HG02678 (cell line): ENCODE measurements at regions not wholly inside any gene's neighbourhood (a gene's known extent, or its start where the extent isn't known, plus 50 kb on each side); places are given as distances from the start of the nearest gene placed in this dataset.
"Not testable (repeated sequence)": the region's sequence is repeated elsewhere in the genome, so short reads cannot be mapped to it uniquely, and the experiment has no call there.

Source experiments
- ATAC-seq: cut with Tn5 transposase; IDR thresholded peaks from one replicate; pipeline ENCODE4 v1.9.1; 2021; ENCODE audit warnings: mild to moderate bottlenecking, moderate library complexity; ENCODE audit not compliant: unreplicated experiment

DNA sequence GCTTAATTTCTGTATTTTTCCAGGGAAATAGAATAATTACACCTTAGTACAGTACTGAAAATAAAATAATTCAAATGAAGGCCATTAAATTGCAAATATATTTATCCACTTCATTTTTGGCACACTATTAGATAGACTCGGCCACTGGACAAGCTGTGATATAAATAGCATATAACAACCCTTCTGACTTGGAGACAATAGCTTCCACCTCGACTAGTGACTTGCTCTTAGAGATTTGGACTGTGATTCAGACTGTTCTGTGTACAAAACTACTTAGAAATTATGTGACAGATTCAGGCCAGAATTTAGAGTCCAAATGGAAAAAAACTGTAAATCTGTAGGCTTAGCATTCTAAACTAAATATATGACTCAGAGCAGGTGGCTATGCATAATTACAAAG, 949.9 kb downstream of the LRFN5 start:
- ATAC-seq: no peak

DNA sequence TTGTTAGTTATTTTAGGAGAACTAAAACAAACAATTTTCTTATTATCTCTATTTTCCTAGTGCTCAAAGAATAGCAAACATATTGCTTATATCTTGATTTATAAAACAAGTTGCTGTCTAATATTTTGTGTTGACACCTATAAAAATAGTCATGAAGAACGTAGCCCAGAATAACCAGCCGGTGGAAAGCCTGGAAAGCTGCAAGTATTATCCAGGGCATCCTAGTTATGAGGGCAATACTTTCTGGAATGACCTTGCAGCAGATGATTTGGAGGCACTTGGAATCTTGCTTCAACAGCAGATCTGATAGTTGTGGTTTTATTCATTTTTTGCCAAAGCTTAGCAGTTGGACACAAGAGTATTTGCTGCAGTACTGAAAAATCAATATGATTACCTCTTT, 948.7 kb downstream of the LRFN5 start:
- ATAC-seq: no peak

DNA sequence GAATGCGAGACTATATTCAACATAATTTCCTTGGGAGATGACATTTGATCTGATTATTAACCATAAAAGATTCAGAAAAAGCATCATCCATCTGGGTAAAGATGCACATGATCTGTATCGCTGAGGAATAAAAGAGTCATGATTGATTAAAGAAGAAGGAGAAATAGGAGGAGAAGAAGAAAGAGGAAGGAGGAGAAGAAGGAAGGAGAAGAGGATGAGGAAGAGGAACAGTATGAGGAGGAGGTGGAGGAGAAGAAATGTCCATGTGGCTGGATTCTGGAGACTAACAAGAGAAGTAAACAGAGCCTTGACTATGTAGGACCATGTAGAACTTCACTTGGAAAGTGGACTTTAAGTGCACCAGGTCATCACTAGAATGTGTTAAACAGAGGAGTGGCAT, 947.4 kb downstream of the LRFN5 start:
- no peak for ATAC-seq

DNA sequence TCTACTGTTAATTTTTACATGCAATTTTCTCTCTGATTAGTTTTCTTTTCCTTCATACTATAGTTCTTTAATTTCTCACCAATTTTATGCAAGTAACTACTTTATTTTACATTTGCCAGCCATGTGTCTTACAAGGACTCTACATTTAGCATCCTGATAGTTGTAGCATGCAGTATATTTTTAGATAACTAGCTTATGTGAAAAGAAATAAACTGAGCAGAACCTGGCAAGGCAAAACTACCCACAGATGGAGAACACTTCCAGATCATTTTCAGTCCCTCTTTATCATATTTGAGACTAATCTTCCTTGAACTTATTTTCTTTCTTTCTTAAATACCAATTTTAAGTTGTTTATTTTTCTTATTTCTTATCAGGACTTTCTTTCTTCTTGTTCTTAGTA, 943.6 kb downstream of the LRFN5 start:
- ATAC-seq: no peak

DNA sequence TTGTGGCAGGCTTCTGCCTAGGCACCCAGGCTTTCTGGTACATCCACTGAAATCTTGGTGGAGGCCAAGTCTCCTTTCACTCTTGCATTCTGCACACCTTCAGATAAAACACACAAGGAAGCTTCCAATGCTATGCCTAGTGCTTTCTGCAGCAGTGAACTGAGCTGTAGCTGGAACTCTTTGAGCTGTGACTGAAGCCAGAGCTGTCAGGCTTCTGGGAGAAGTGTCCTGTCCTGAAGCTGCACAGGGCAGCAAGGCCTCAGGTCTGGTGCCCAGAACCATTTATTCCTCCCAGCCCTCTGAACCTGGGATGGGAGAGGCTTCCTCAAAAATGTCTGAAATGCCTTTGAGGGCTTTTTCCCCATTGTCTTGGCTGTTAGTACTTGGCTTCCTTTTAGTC, 941.7 kb downstream of the LRFN5 start:
- no peak for ATAC-seq

DNA sequence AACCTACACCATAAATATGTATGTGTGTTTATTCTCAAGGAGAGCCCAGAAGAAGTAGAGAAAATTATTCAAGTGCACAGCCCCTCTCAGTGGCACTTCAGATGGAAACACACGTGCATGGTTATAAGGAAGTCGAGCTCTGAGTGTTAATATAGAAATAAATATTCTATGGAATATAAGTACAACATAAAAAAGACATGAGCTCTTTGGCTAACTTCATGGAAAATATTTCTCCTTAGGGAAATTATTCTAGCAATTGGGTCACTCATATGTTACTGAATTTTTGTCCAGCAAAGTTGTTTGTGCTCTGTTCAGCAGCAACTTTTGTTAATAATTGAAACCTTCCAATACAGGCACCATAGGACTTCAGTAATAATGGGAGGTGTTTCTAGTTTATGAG, 939.0 kb downstream of the LRFN5 start:
- ATAC-seq: no peak

DNA sequence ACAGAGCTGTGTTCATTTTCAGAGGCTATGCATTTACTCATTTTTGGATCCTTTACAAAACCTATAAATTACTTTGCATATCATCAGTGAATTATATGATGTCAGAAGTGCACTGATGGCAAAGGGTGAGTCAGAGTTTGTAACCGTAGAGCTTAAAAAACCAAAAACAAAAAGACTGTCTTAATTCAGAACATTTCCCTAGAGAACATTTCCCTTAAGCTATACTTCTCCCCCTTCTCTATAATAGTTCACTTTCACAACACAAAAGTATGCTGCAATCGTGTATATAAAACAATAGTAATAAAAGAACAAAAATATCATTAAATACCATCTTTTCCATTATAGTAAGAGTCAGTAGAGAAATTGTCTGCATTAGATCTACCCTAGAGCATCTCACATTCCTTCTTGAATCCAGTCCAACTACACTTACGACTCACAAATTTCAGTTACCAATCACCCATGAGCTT, 934.9 kb downstream of the LRFN5 start:
- no peak for ATAC-seq

DNA sequence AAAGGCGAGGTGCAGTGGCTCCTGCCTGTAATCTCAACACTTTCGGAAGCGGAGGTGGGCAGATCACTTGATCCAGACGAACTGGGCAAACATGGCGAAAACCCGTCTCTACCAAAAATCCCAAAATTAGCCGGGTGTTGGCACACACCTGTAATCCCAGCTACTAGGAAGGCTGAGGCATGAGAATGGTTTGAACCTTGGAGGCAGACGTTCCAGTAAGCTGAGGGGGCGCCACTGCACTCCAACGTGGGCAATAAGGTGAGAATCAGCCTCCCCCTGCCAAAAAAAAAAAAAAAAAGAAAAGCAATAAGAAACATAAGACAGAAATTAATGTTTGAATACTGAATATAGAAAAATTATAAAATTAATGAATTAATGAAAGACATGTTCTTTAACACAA, 928.7 kb downstream of the LRFN5 start:
- no peak for ATAC-seq

DNA sequence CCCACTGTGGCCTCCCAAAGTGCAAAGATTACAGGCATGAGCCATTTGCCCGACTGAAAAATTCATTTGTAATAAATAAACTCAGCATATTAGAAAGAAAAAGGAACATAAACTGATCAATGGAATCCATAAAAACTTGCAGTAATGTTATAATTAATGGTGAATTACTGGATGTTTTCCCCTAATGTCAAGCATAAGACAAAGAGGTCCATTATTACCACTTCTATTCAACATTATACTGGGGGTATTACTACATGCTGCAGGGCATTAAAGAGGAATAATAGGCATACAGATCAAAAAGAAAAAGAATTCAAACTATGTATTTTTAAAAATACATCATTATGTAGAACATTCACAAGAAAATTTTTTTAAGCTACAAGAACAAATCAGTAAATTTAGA, 926.8 kb downstream of the LRFN5 start:
- ATAC-seq: no peak

DNA sequence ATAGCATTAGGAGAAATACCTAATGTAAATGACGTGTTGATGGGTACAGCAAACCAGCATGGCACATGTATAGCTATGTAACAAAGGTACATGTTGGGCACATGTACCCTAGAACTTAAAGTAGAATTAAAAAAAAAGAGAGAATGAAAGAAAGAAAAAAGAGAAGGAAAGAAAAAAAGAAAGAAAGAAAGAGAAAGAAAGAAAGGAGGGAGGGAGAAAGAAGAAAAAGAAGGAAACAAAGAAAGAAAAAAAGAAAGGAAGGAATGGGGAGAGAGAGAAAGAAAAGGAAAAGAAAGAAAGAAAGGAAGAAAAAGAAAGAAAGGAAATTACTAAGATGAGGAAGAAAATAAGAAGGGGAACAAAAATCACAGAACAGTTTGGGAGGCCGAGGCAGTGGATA, 925.5 kb downstream of the LRFN5 start:
- no peak for ATAC-seq

DNA sequence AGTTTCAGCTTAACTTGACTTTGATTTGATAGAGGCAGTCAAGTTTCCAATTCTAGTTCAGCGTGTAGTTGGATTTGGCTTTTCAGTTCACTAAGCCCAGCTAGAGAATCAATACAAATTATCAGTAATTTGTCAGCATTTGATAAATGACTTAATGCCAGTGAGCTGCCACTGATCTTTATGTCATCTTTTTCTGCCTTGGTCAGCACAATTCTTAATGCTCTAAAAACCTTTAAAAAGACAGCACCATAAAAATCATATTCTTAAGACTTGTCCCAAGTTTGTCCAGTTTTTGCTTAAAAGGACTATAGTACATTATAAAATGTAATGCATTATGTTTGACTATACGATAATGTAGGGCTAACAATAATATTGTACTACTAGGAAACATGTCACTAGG, 920.5 kb downstream of the LRFN5 start:
- ATAC-seq: no peak

DNA sequence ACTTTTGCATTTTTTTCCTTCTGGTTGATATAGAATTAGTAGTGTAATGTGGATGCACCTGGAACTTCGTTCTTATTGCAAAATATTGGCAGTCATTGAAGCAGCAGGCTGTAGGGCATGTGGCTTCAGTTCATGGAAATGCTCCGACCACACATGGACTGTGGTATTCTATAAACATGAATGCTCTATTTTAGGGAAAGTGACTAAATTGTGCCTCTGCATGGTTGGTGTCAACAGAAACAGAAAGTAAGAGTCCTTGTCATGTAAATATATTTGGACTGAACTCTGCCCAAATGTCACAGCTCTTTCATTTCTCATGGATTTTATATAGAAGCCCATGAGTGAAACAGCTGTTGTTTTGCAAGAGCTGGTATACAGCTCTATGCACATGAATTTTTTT, 917.0 kb downstream of the LRFN5 start:
- peak; percentile 76 for ATAC-seq

DNA sequence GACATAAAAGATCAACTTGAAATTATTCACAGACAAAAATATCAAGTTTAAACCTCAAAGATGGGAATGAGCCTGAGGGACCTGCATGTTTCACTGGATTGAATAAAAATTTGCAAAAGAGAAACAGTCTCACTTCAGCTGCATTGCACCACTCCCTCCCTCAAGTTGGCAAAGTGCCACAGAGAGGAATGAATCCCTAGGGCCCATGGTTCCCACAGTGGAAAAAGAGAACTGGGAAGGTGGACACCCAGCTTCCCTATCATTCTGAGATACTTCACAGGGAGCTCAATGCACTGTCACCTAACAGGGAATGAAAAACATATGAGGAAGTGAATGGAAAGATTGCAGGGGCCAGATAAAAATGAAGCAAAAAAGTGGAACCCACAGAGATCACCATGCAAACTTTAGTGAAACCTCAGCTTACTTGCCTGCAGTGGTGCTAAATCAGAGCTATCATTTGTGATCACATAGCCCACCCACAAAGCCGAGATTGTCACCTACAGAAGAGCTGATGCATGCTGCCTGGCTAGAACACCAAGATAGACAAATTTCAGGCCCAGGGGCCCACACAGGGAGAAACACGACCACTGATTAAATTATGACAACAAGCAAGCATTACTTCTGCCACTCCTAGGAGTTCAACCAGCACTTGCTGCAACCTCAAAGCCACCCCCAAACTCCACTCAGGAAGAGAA, 911.3 kb downstream of the LRFN5 start:
- ATAC-seq: no peak

DNA sequence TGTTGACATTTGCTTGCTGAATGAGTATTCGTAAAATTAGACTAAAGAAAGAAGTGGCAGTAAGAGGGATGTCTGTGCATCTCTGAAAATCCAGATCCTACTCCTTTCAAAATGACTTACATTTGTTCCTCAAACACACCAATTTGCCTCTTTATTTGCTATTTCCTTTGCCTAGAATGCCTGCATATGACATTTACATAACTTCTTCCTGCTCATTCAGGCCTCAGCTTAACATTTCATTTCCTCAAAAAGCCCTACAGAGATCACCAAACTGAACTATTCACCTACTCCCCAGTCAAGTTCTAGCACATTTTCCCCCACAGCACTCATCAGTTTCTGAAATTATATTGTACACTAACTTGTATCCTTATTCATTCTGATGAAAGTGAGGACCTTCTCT, 907.2 kb downstream of the LRFN5 start:
- no peak for ATAC-seq

DNA sequence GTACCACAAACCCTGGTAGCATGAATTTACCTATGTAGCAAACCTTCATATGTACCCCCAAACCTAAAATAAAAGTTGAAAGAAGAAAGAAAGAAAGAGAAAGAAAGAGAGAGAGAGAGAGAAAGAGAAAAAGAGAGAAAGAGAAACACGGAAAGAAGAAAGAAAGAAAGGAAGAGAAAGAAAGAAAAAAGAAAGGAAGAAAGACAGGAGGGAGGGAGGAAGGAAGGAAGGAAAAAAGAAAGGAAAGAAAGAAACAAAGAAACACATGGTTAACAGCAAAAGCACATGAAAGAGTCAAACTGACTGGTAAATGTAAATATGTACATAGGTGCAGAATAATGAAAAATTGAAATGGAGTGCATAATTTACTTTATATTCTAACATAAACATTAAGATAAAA, 903.4 kb downstream of the LRFN5 start:
- no peak for ATAC-seq

DNA sequence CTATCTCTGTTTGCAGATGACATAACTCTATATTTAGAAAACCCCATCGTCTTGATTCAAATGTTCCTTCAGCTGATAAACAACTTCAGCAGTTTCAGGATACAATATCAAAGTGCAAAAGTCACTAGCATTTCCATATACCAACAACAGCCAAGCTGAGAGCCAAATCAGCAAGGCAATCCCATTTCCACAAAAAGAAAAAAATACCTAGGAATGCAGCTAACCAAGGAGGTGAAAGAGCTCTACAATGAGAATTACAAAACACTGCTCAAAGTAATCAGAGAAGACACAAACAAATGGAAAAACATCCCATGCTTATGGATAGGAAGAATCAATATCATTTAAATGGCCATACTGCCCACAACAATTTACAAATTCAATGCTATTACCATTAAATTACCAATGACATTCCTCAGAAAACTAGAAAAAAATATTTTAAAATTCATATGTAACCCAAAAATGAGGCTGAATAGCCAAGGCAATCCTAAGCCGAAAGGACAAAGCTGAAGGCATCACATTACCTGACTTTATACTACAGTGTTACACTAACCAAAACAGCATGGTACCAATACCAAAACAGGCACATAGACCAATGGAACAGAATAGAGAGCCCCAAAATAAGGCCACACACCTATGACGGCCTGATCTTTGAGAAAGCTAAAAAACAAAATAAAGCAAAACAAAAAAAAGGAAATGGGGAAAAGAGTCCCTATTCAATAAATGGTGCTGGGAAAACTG, 901.7 kb downstream of the LRFN5 start:
- ATAC-seq: no peak

DNA sequence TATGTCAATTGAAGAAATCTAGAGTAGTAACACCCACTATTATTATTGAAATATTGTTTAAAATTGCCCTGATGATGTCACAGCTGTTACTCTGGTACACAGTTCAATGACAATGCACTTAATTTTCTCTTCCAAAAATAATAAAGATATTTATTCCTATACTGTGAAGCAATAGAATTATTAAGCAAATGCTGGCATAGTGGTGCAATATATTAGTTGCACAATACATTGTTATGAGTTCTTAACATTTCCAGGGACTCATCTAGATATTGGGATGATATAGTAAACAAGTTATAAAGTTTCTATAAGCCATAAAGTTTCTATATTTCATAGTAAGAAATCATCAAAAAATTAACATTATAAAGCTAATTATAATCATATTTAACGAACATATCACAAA, 897.8 kb downstream of the LRFN5 start:
- ATAC-seq: no peak

DNA sequence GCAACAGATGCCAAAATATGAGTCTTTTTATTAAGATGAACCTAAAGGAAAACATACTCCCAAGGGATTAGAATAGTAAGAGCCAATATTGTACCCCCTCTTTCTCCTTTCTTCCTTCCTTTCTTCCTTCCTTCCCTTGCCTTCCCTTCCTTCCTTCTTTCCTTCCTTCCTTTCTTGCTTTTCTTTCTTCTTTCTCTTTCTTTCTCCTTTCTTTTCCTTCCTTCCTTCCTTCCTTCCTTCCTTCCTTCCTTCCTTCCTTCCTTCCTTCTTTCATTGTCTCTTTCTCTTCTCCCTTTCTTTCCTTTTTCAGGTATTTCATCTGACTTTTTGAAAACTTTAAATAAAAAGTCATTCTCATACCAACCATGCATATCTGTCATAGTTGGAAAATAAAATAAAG, 892.5 kb downstream of the LRFN5 start:
- ATAC-seq: no peak

DNA sequence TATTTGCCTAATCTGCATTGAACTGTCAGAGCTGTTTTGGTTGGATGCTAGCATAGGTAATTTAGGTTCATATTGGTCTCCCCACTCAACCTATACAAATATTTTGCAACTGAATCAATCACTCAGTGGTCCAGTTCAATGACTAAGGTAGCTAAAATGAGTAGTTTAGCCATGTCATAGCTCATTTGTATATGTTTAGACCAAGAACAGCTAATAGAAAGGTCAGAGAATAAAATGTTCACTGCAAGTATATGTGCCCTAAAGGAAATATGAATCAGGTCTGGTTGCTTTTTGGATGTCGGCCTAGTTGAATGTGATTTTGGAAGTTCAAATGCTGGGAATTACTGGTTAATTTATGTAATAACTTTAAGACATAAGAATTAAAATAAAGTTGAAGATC, 883.9 kb downstream of the LRFN5 start:
- ATAC-seq: no peak

DNA sequence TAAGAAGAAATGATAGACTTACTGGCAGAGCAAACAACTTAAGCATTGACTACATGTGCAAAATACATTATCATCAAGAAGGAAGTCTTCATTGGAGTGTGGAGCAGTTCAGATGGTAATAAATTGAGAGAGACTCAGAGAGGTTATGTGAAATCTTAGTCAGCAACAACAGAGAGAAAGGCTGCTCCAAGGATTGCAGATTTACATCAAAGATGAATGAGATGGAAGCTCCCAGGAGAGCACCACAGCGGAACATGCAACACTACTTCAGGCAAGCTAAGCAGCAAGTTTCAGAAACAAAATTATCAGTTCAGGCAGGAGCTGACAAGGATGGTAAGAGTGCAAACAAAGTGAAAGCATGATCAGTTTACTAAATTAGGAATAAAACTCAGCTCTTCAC, 882.3 kb downstream of the LRFN5 start:
- ATAC-seq: no peak

DNA sequence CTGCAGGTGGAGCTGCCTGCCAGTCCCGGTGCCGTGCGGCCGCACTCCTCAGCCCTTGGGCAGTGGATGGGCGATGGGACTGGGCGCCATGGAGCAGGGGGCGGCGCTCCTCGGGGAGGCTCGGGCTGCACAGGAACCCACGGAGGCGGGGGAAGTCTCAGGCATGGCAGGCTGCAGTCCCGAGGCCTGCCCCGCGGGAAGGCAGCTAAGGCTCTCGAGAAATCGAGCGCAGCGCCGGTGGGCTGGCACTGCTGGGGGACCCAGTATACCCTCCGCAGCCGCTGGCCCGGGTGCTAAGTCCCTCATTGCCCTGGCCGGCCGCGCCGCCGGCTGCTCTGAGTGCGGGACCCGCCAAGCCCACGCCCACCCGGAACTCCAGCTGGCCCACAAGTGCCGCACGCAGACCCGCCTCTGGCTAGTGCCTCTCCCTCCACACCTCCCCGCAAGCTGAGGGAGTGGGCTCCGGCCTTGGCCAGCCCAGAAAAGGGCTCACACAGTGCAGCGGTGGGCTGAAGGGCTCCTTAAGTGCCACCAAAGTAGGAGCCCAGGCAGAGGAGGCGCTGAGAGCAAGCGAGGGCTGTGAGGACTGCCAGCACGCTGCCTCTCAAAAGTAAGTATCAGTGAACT, 875.8 kb downstream of the LRFN5 start:
- not testable (repeated sequence) for ATAC-seq

DNA sequence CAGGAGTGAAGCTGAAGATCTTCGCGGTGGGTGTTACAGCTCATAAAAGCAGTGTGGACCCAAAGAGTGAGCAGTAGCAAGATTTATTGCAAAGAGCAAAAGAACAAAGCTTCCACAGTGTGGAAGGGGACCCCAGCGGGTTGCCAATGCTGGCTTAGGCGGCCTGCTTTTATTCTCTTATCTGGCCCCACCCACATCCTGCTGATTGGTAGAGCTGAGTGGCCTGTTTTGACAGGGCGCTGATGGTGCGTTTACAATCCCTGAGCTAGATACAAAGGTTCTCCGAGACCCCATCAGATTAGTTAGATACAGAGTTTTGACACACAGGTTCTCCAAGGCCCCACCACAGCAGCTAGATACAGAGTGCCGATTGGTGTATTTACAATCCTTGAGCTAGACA, 875.0 kb downstream of the LRFN5 start:
- not testable (repeated sequence) for ATAC-seq
